Neural crest cell (in vitro differentiated cells): ENCODE measurements at regions not wholly inside any gene's neighbourhood (a gene's known extent, or its start where the extent isn't known, plus 50 kb on each side); places are given as distances from the start of the nearest gene placed in this dataset.

Source experiments
- DNase-seq: peaks from one replicate; pipeline ENCODE4 v3.0.0; 2021; ENCODE audit warnings: low read depth, mixed read lengths, low spot score
- H3K27ac Mint-ChIP-seq: one replicate; pipeline ENCODE4 v1.8.0; 2021; ENCODE audit warnings: mild to moderate bottlenecking, mixed read lengths; ENCODE audit not compliant: unreplicated experiment
- H3K27me3 Mint-ChIP-seq: 2 replicates; pipeline ENCODE4 v1.8.0; 2021; ENCODE audit warnings: low read depth, mild to moderate bottlenecking, mixed read lengths
- H3K36me3 Mint-ChIP-seq: 2 replicates; pipeline ENCODE4 v1.8.0; 2021; ENCODE audit warnings: low read depth, mild to moderate bottlenecking, mixed read lengths
- H3K4me1 Mint-ChIP-seq: 2 replicates; pipeline ENCODE4 v1.8.0; 2021; ENCODE audit warnings: mixed read lengths
- H3K4me3 Mint-ChIP-seq: one replicate; pipeline ENCODE4 v1.8.0; 2021; ENCODE audit warnings: mild to moderate bottlenecking, mixed read lengths
- H3K9me3 Mint-ChIP-seq: 2 replicates; pipeline ENCODE4 v1.8.0; 2021; ENCODE audit warnings: mixed read lengths
- TF ChIP-seq, protein P1 (sequence below): fragments of 200-600 bp; sonication (generic); conservative IDR thresholded peaks from 2 replicates; pipeline ENCODE4 v1.5.0; 2021; ENCODE audit warnings: antibody characterized with exemption, mild to moderate bottlenecking

DNA sequence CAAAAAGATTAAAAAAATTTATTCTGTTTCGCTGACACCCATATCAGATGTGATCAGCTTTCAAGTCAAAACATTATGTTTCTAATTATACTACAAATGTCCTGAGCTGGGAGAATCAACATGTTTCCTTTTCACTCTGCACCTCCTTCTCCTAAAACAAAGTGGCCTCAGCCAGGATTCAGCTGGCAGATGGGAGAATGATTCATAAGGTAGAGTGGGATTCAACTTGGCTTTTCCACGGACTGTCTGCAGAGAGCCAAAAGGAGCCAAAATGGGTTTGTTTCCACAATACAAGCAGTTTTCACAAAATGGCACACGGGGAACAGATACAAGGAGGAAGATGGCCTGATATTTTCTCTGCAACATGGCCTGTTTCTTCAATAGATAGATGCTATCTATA is 376.5 kb upstream of the PRKCQ start:
- no peak overlapping the region for H3K27ac Mint-ChIP-seq
- no peaks in the 10 kb centered on the region for H3K36me3 Mint-ChIP-seq
- TF ChIP-seq, protein P1, sequence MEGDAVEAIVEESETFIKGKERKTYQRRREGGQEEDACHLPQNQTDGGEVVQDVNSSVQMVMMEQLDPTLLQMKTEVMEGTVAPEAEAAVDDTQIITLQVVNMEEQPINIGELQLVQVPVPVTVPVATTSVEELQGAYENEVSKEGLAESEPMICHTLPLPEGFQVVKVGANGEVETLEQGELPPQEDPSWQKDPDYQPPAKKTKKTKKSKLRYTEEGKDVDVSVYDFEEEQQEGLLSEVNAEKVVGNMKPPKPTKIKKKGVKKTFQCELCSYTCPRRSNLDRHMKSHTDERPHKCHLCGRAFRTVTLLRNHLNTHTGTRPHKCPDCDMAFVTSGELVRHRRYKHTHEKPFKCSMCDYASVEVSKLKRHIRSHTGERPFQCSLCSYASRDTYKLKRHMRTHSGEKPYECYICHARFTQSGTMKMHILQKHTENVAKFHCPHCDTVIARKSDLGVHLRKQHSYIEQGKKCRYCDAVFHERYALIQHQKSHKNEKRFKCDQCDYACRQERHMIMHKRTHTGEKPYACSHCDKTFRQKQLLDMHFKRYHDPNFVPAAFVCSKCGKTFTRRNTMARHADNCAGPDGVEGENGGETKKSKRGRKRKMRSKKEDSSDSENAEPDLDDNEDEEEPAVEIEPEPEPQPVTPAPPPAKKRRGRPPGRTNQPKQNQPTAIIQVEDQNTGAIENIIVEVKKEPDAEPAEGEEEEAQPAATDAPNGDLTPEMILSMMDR = no peak
- H3K27me3 Mint-ChIP-seq = no peaks in the 10 kb centered on the region
- no peak overlapping the region for H3K4me3 Mint-ChIP-seq
- DNase-seq = no peak
- H3K4me1 Mint-ChIP-seq = peaks cover 3% of the 10 kb centered on the region
- peaks cover 3% of the 10 kb centered on the region for H3K9me3 Mint-ChIP-seq

DNA sequence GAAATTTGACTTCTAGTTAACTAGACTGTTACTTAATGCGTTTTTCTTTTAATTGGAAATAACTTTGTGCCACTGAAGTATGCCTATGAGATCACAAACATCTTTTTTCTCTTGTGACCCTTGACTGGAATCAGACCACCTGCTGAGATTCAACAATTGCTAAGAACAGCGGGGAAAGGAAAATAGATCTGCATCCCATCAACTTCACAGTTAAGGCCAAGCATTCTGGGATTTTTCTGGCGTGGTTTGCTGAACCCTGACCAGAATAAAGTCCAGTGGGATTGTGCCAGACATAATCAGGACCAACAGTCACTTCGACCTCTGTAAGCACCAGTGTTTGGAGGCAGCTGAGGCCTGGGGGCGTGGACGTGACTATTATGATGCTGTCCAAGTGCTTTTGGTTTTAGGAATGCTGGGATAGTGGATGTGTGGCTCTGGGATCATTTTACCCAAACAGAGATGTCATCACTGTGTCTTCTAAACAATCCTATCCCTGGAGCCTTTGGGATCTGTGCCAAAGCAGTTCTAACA is 373.3 kb upstream of the PRKCQ start:
- H3K4me1 Mint-ChIP-seq = peaks cover 3% of the 10 kb centered on the region
- H3K27ac Mint-ChIP-seq = peak overlapping the region; percentile 43
- no peak for DNase-seq
- H3K27me3 Mint-ChIP-seq = no peaks in the 10 kb centered on the region
- TF ChIP-seq, protein P1 = no peak
- peaks cover 4% of the 10 kb centered on the region for H3K9me3 Mint-ChIP-seq
- no peak overlapping the region for H3K4me3 Mint-ChIP-seq
- H3K36me3 Mint-ChIP-seq = no peaks in the 10 kb centered on the region

DNA sequence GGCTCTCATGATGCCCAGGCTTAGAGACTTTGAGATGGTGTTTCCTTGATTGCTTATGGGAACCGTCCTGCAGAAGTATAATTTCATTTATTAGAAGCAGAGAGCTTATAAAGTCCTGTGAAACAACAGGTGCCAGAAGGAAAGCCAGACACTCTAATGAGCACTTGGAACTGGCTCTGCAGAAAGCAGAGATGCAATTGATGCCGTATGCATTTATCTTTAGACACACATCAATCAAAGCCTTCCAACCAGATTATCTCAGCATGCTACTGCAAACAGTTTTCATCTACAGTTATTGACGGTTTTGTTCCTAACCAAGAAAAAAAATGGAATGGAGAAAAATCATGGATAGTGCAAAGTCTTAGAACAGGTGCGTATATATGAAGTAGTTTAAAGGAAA is 371.7 kb upstream of the PRKCQ start:
- peaks cover 12% of the 10 kb centered on the region for H3K9me3 Mint-ChIP-seq
- H3K27me3 Mint-ChIP-seq = no peaks in the 10 kb centered on the region
- DNase-seq = no peak
- H3K4me3 Mint-ChIP-seq = no peak overlapping the region
- H3K36me3 Mint-ChIP-seq = no peaks in the 10 kb centered on the region
- H3K4me1 Mint-ChIP-seq = no peaks in the 10 kb centered on the region
- TF ChIP-seq, protein P1 = no peak
- H3K27ac Mint-ChIP-seq = no peak overlapping the region

DNA sequence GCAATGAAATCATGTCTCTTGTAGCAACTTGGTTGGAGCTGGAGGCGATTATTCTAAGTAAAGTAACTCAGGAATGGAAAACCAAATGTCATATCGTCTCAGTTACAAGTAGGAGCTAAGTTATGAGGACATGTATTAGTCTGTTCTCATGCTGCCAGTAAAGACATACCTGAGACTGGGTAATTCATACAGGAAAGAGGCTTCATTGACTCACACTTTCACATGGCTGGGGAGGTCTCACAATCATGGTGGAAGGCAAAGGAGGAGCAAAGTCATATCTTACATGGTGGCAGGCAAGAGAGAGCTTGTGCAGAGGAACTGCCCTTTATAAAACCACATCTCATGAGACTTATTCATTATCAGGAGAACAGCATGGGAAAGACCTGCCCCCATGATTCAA is 370.1 kb upstream of the PRKCQ start:
- Mint-ChIP-seq H3K4me1 (no peaks in the 10 kb centered on the region), H3K27ac (no peak overlapping the region), H3K36me3 (no peaks in the 10 kb centered on the region), H3K27me3 (no peaks in the 10 kb centered on the region), H3K4me3 (no peak overlapping the region), H3K9me3 (peaks cover 12% of the 10 kb centered on the region)
- no peak for DNase-seq
- TF ChIP-seq, protein P1 = no peak

DNA sequence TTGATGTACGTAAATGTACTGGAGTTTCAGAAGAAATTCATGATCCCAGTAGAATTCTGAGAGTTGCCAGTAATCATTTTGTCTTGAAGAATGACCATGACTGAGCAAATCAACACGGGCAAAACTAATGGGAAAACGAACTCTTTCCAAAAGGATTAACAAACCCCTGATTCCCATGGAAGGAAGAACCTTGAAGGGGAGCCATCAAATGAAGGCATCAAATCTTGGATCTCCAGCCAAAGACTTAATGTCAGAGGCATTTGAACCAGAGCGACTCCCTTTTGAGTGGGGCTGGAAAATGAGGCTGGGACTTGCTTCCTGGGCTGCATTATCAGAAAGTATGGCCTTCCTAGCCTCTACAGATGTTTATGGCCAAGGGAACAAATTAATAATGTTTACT is 364.4 kb upstream of the PRKCQ start:
- TF ChIP-seq, protein P1 = no peak
- Mint-ChIP-seq H3K4me3 (no peak overlapping the region), H3K27me3 (no peaks in the 10 kb centered on the region), H3K27ac (no peak overlapping the region), H3K9me3 (peaks cover 8% of the 10 kb centered on the region), H3K36me3 (no peaks in the 10 kb centered on the region), H3K4me1 (no peaks in the 10 kb centered on the region)
- no peak for DNase-seq

DNA sequence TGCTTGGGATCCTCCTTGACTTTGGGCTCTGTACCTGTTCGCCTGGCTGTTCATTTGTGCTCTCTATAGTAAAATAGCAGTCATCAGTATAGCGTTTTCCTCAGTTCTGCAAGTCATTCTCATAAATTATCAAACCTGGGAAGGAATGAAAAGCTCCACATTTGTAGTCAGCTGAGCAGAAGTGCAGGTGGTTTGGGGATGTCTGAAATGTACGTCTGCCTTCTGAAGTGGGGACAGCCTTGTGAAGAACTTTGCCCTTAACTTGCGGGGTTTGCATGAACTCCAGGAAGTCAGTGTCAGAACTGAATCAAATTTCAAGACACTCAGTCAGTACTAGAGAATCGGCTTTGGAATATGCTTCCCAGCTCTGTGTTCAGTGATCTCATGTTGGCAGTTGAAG is 358.3 kb upstream of the PRKCQ start:
- Mint-ChIP-seq H3K4me1 (no peaks in the 10 kb centered on the region), H3K27ac (no peak overlapping the region), H3K27me3 (no peaks in the 10 kb centered on the region), H3K9me3 (peaks cover 13% of the 10 kb centered on the region), H3K36me3 (peaks cover 3% of the 10 kb centered on the region), H3K4me3 (no peak overlapping the region)
- no peak for DNase-seq
- TF ChIP-seq, protein P1 = no peak
